ENCODE measurements at regions not wholly inside any gene's neighbourhood (a gene's known extent, or its start where the extent isn't known, plus 50 kb on each side); places are given as distances from the start of the nearest gene placed in this dataset.

- Histone ChIP-seq H3F3A (ENCODE audit: insufficient read depth, low read length) (no peaks in the 10 kb centered on the region), H2AFZ (ENCODE audit: low read length) (no peak overlapping the region)
These were observed 580.8 kb upstream of the ALCAM start for GRCh38 chr3:104785947-104786346.

GRCh38 chr3:104787306-104787705, 579.4 kb upstream of the ALCAM start:
- H3K79me2 ChIP-seq (ENCODE audit: low read length), result no peaks in the 10 kb centered on the region
- no peak overlapping the region for H3K4me3 ChIP-seq (ENCODE audit: low read length)
- no peak overlapping the region for H3K4me2 ChIP-seq (ENCODE audit: low read depth, low read length)
- no peaks in the 10 kb centered on the region for H3K27me3 ChIP-seq (replicated peaks; ENCODE audit: insufficient read depth, low read length)
- no peaks in the 10 kb centered on the region for H3K36me3 ChIP-seq (replicated peaks; ENCODE audit: insufficient read depth, low read length)
- no peak for TF ChIP-seq EZH2phosphoT487 (IDR thresholded peaks at IDR 0.05; ENCODE audit: low read length)
- TF ChIP-seq EZH2 (optimal IDR thresholded peaks at IDR 0.05; ENCODE audit: low read depth, low read length), result no peak
- TF ChIP-seq CTCF (IDR thresholded peaks at IDR 0.05; ENCODE audit: low read length), result no peak
- no peaks in the 10 kb centered on the region for H3K9me2 ChIP-seq (replicated peaks; ENCODE audit: insufficient read depth, low read length)
- no peaks in the 10 kb centered on the region for H3K4me1 ChIP-seq (ENCODE audit: low read length)
- no peaks in the 10 kb centered on the region for H3F3A ChIP-seq (ENCODE audit: insufficient read depth, low read length)
- H3K27ac ChIP-seq (ENCODE audit: low read length), result no peak overlapping the region
- no peak overlapping the region for H3K9ac ChIP-seq (ENCODE audit: low read length)
- no peak overlapping the region for H2AFZ ChIP-seq (ENCODE audit: low read length)
- H3K9me3 ChIP-seq (replicated peaks; ENCODE audit: insufficient read depth, low read length), result no peaks in the 10 kb centered on the region
- DNase-seq, result no peak
- H4K20me1 ChIP-seq (ENCODE audit: insufficient read depth, low read length), result no peaks in the 10 kb centered on the region

More at GRCh38 chr3:104785947-104786346, 580.8 kb upstream of the ALCAM start:
- Histone ChIP-seq H3K36me3 (replicated peaks; ENCODE audit: insufficient read depth, low read length) (no peaks in the 10 kb centered on the region), H4K20me1 (ENCODE audit: insufficient read depth, low read length) (no peaks in the 10 kb centered on the region), H3K4me1 (ENCODE audit: low read length) (no peaks in the 10 kb centered on the region), H3K4me2 (ENCODE audit: low read depth, low read length) (no peak overlapping the region), H3K9me2 (replicated peaks; ENCODE audit: insufficient read depth, low read length) (no peaks in the 10 kb centered on the region), H3K27me3 (replicated peaks; ENCODE audit: insufficient read depth, low read length) (no peaks in the 10 kb centered on the region), H3K79me2 (ENCODE audit: low read length) (no peaks in the 10 kb centered on the region), H3K9me3 (replicated peaks; ENCODE audit: insufficient read depth, low read length) (no peaks in the 10 kb centered on the region), H3K9ac (ENCODE audit: low read length) (no peak overlapping the region), H3K4me3 (ENCODE audit: low read length) (no peak overlapping the region), H3K27ac (ENCODE audit: low read length) (no peak overlapping the region)
- no peak for DNase-seq
- no peak for TF ChIP-seq EZH2phosphoT487 (IDR thresholded peaks at IDR 0.05; ENCODE audit: low read length)
- no peak for TF ChIP-seq EZH2 (optimal IDR thresholded peaks at IDR 0.05; ENCODE audit: low read depth, low read length)
- no peak for TF ChIP-seq CTCF (IDR thresholded peaks at IDR 0.05; ENCODE audit: low read length)

GRCh38 chr3:104788807-104789206, 577.9 kb upstream of the ALCAM start:
- Histone ChIP-seq H3F3A (ENCODE audit: insufficient read depth, low read length) (no peaks in the 10 kb centered on the region), H3K4me1 (ENCODE audit: low read length) (no peaks in the 10 kb centered on the region), H3K36me3 (replicated peaks; ENCODE audit: insufficient read depth, low read length) (no peaks in the 10 kb centered on the region), H3K9me2 (replicated peaks; ENCODE audit: insufficient read depth, low read length) (no peaks in the 10 kb centered on the region), H2AFZ (ENCODE audit: low read length) (no peak overlapping the region), H3K9ac (ENCODE audit: low read length) (no peak overlapping the region), H3K9me3 (replicated peaks; ENCODE audit: insufficient read depth, low read length) (no peaks in the 10 kb centered on the region), H3K27ac (ENCODE audit: low read length) (no peak overlapping the region), H3K27me3 (replicated peaks; ENCODE audit: insufficient read depth, low read length) (no peaks in the 10 kb centered on the region), H4K20me1 (ENCODE audit: insufficient read depth, low read length) (no peaks in the 10 kb centered on the region), H3K4me3 (ENCODE audit: low read length) (no peak overlapping the region), H3K4me2 (ENCODE audit: low read depth, low read length) (no peak overlapping the region), H3K79me2 (ENCODE audit: low read length) (no peaks in the 10 kb centered on the region)
- no peak for TF ChIP-seq CTCF (IDR thresholded peaks at IDR 0.05; ENCODE audit: low read length)
- TF ChIP-seq EZH2 (optimal IDR thresholded peaks at IDR 0.05; ENCODE audit: low read depth, low read length), result no peak
- TF ChIP-seq EZH2phosphoT487 (IDR thresholded peaks at IDR 0.05; ENCODE audit: low read length), result no peak
- no peak for DNase-seq

All from MM.1S (cell line).